Ovary (tissue), 3 donors: ENCODE measurements at regions not wholly inside any gene's neighbourhood (a gene's known extent, or its start where the extent isn't known, plus 50 kb on each side); places are given as distances from the start of the nearest gene placed in this dataset.

Source experiments
- CTCF ChIP-seq, 3 donors: fragments of 450-650 bp in 2 of 3; fragments of 200-600 bp in 1 of 3; IDR thresholded peaks; one replicate each; pipeline versions ENCODE4 v1.5.1 to v1.8.0; 2016 to 2022; ENCODE audit warnings: antibody characterized with exemption in 3 of 3, mild to moderate bottlenecking in 1 of 3
- POLR2A ChIP-seq: fragments of 450-650 bp; IDR thresholded peaks from one replicate; pipeline ENCODE4 v1.6.1; 2017; ENCODE audit warnings: antibody characterized with exemption, mild to moderate bottlenecking, moderate library complexity
- donor health status: DM: no; HTN: no; CAD: no.

GRCh38 chr3:72553298-72553697 lies 294.9 kb downstream of the SHQ1 start:
- TF ChIP-seq CTCF (IDR thresholded peaks at IDR 0.05) (no peak), POLR2A (no peak)
